DOHH2 (cell line): ENCODE measurements at regions not wholly inside any gene's neighbourhood (a gene's known extent, or its start where the extent isn't known, plus 50 kb on each side); places are given as distances from the start of the nearest gene placed in this dataset.

Experiments used
- H3F3A ChIP-seq: fragments of 200-600 bp; sonication (generic), shearing (Covaris generic); 2 replicates; pipeline ENCODE4 v1.6.0; 2016; ENCODE audit warnings: antibody characterized with exemption, mild to moderate bottlenecking; ENCODE audit not compliant: control insufficient read depth, insufficient read depth
- H3K27ac ChIP-seq: fragments of 200-600 bp; sonication (generic); 2 replicates; pipeline ENCODE4 v1.5.1; 2014; ENCODE audit warnings: low read depth, mild to moderate bottlenecking, low read length, moderate library complexity
- H3K27me3 ChIP-seq: fragments of 200-600 bp; sonication (generic); 2 replicates; pipeline ENCODE4 v1.6.1; 2014; ENCODE audit warnings: mild to moderate bottlenecking, low read length, mixed read lengths; ENCODE audit not compliant: control insufficient read depth
- H3K36me3 ChIP-seq: fragments of 200-600 bp; sonication (generic); 2 replicates; pipeline ENCODE4 v1.6.1; 2014; ENCODE audit warnings: mild to moderate bottlenecking, low read length, moderate library complexity, mixed read lengths; ENCODE audit not compliant: control insufficient read depth
- H3K4me1 ChIP-seq: fragments of 200-600 bp; sonication (generic); 2 replicates; pipeline ENCODE4 v1.6.1; 2014; ENCODE audit warnings: mild to moderate bottlenecking, low read length, mixed read lengths; ENCODE audit not compliant: control insufficient read depth
- H3K4me2 ChIP-seq: fragments of 200-600 bp; sonication (generic); 2 replicates; pipeline ENCODE4 v1.6.0; 2014; ENCODE audit warnings: mild to moderate bottlenecking, low read length, moderate library complexity
- H3K4me3 ChIP-seq: fragments of 200-600 bp; sonication (generic); 2 replicates; pipeline ENCODE4 v1.5.1; 2014; ENCODE audit warnings: mild to moderate bottlenecking, low read length, mixed read lengths
- H3K79me2 ChIP-seq: fragments of 200-600 bp; sonication (generic); 2 replicates; pipeline ENCODE4 v1.6.1; 2014; ENCODE audit warnings: mild to moderate bottlenecking, low read length, mixed read lengths; ENCODE audit not compliant: control insufficient read depth
- H3K9me2 ChIP-seq: fragments of 200-600 bp; sonication (generic); replicated peaks from 2 replicates; pipeline ENCODE4 v1.6.1; 2014; ENCODE audit warnings: mild to moderate bottlenecking, low read length, mixed read lengths; ENCODE audit not compliant: control insufficient read depth
- H3K9me3 ChIP-seq: fragments of 200-600 bp; sonication (generic); 2 replicates; pipeline ENCODE4 v1.6.1; 2014; ENCODE audit warnings: antibody characterized with exemption, low read length, mixed read lengths; ENCODE audit not compliant: control insufficient read depth, insufficient read depth
- H4K20me1 ChIP-seq: fragments of 200-600 bp; sonication (generic); 2 replicates; pipeline ENCODE4 v1.6.0; 2014; ENCODE audit warnings: low read depth, mild to moderate bottlenecking, antibody characterized with exemption, low read length, moderate library complexity; ENCODE audit not compliant: control insufficient read depth, insufficient read depth
- CTCF ChIP-seq: fragments of 200-600 bp; sonication (generic); IDR thresholded peaks from one replicate; pipeline ENCODE4 v1.5.1; 2014; ENCODE audit warnings: antibody characterized with exemption, mild to moderate bottlenecking, low read depth, low read length; ENCODE audit not compliant: poor library complexity, severe bottlenecking
- EZH2phosphoT487 ChIP-seq: fragments of 200-600 bp; sonication (generic); IDR thresholded peaks from 2 replicates; pipeline ENCODE4 v1.6.1; 2017; ENCODE audit warnings: borderline replicate concordance, mild to moderate bottlenecking, antibody characterized with exemption, low read length, moderate library complexity, mixed read lengths

GRCh38 chr2:6785493-6785892 lies 80.2 kb downstream of the CMPK2 start:
- Histone ChIP-seq H4K20me1 (no peaks in the 10 kb centered on the region), H3K27ac (no peak overlapping the region), H3K9me2 (no peaks in the 10 kb centered on the region), H3F3A (peaks cover 12% of the 10 kb centered on the region), H3K27me3 (no peaks in the 10 kb centered on the region), H3K36me3 (peaks cover 7% of the 10 kb centered on the region), H3K79me2 (0 out of 2 replicates have a peak, but pooled peaks cover under 1% of the 10 kb centered on the region), H3K9me3 (peaks cover 5% of the 10 kb centered on the region; the same call in 1 of the 2 replicates), H3K4me2 (no peak overlapping the region), H3K4me1 (peaks cover 80% of the 10 kb centered on the region), H3K4me3 (no peak overlapping the region)
- TF ChIP-seq CTCF (no peak), EZH2phosphoT487 (no peak)

- no peaks in the 10 kb centered on the region for H4K20me1 ChIP-seq
- H3K4me2 ChIP-seq = no peak overlapping the region
These were observed 78.3 kb downstream of the CMPK2 start for GRCh38 chr2:6787376-6787775.

GRCh38 chr2:6788614-6789013 lies 77.1 kb downstream of the CMPK2 start:
- H3K79me2 ChIP-seq = no peaks in the 10 kb centered on the region
- H3K4me2 ChIP-seq = 0 out of 2 replicates have a peak overlapping the region, but pooled peaks have one; percentile 7
- H4K20me1 ChIP-seq = no peaks in the 10 kb centered on the region
- no peaks in the 10 kb centered on the region for H3K27me3 ChIP-seq
- no peak overlapping the region for H3K4me3 ChIP-seq
- no peak overlapping the region for H3K27ac ChIP-seq
- no peaks in the 10 kb centered on the region for H3F3A ChIP-seq
- peaks cover 67% of the 10 kb centered on the region for H3K4me1 ChIP-seq
- no peaks in the 10 kb centered on the region; the same call in 1 of the 2 replicates for H3K36me3 ChIP-seq
- no peaks in the 10 kb centered on the region for H3K9me2 ChIP-seq
- TF ChIP-seq CTCF (no peak), EZH2phosphoT487 (no peak)
- peaks cover 5% of the 10 kb centered on the region; the same call in 1 of the 2 replicates for H3K9me3 ChIP-seq

More at GRCh38 chr2:6787376-6787775, 78.3 kb downstream of the CMPK2 start:
- Histone ChIP-seq H3K4me1 (peaks cover 73% of the 10 kb centered on the region), H3K27me3 (no peaks in the 10 kb centered on the region), H3K9me2 (no peaks in the 10 kb centered on the region), H3K79me2 (no peaks in the 10 kb centered on the region), H3K4me3 (no peak overlapping the region), H3K27ac (no peak overlapping the region), H3F3A (no peaks in the 10 kb centered on the region), H3K9me3 (peaks cover 5% of the 10 kb centered on the region; the same call in 1 of the 2 replicates), H3K36me3 (peaks cover 3% of the 10 kb centered on the region; the same call in 1 of the 2 replicates)
- TF ChIP-seq CTCF (no peak), EZH2phosphoT487 (no peak)
